DOHH2 (cell line): ENCODE measurements at regions not wholly inside any gene's neighbourhood (a gene's known extent, or its start where the extent isn't known, plus 50 kb on each side); places are given as distances from the start of the nearest gene placed in this dataset.

Experiments used
- H3F3A ChIP-seq: fragments of 200-600 bp; sonication (generic), shearing (Covaris generic); 2 replicates; pipeline ENCODE4 v1.6.0; 2016; ENCODE audit warnings: antibody characterized with exemption, mild to moderate bottlenecking; ENCODE audit not compliant: control insufficient read depth, insufficient read depth
- H3K27ac ChIP-seq: fragments of 200-600 bp; sonication (generic); 2 replicates; pipeline ENCODE4 v1.5.1; 2014; ENCODE audit warnings: low read depth, mild to moderate bottlenecking, low read length, moderate library complexity
- H3K27me3 ChIP-seq: fragments of 200-600 bp; sonication (generic); 2 replicates; pipeline ENCODE4 v1.6.1; 2014; ENCODE audit warnings: mild to moderate bottlenecking, low read length, mixed read lengths; ENCODE audit not compliant: control insufficient read depth
- H3K36me3 ChIP-seq: fragments of 200-600 bp; sonication (generic); 2 replicates; pipeline ENCODE4 v1.6.1; 2014; ENCODE audit warnings: mild to moderate bottlenecking, low read length, moderate library complexity, mixed read lengths; ENCODE audit not compliant: control insufficient read depth
- H3K4me1 ChIP-seq: fragments of 200-600 bp; sonication (generic); 2 replicates; pipeline ENCODE4 v1.6.1; 2014; ENCODE audit warnings: mild to moderate bottlenecking, low read length, mixed read lengths; ENCODE audit not compliant: control insufficient read depth
- H3K4me2 ChIP-seq: fragments of 200-600 bp; sonication (generic); 2 replicates; pipeline ENCODE4 v1.6.0; 2014; ENCODE audit warnings: mild to moderate bottlenecking, low read length, moderate library complexity
- H3K4me3 ChIP-seq: fragments of 200-600 bp; sonication (generic); 2 replicates; pipeline ENCODE4 v1.5.1; 2014; ENCODE audit warnings: mild to moderate bottlenecking, low read length, mixed read lengths
- H3K79me2 ChIP-seq: fragments of 200-600 bp; sonication (generic); 2 replicates; pipeline ENCODE4 v1.6.1; 2014; ENCODE audit warnings: mild to moderate bottlenecking, low read length, mixed read lengths; ENCODE audit not compliant: control insufficient read depth
- H3K9me2 ChIP-seq: fragments of 200-600 bp; sonication (generic); replicated peaks from 2 replicates; pipeline ENCODE4 v1.6.1; 2014; ENCODE audit warnings: mild to moderate bottlenecking, low read length, mixed read lengths; ENCODE audit not compliant: control insufficient read depth
- H3K9me3 ChIP-seq: fragments of 200-600 bp; sonication (generic); 2 replicates; pipeline ENCODE4 v1.6.1; 2014; ENCODE audit warnings: antibody characterized with exemption, low read length, mixed read lengths; ENCODE audit not compliant: control insufficient read depth, insufficient read depth
- H4K20me1 ChIP-seq: fragments of 200-600 bp; sonication (generic); 2 replicates; pipeline ENCODE4 v1.6.0; 2014; ENCODE audit warnings: low read depth, mild to moderate bottlenecking, antibody characterized with exemption, low read length, moderate library complexity; ENCODE audit not compliant: control insufficient read depth, insufficient read depth
- CTCF ChIP-seq: fragments of 200-600 bp; sonication (generic); IDR thresholded peaks from one replicate; pipeline ENCODE4 v1.5.1; 2014; ENCODE audit warnings: antibody characterized with exemption, mild to moderate bottlenecking, low read depth, low read length; ENCODE audit not compliant: poor library complexity, severe bottlenecking
- EZH2phosphoT487 ChIP-seq: fragments of 200-600 bp; sonication (generic); IDR thresholded peaks from 2 replicates; pipeline ENCODE4 v1.6.1; 2017; ENCODE audit warnings: borderline replicate concordance, mild to moderate bottlenecking, antibody characterized with exemption, low read length, moderate library complexity, mixed read lengths

GRCh38 chr4:128371001-128371777 lies 83.6 kb upstream of the PGRMC2 start:
- Histone ChIP-seq H3K4me3 (no peak overlapping the region), H3F3A (no peaks in the 10 kb centered on the region), H3K27me3 (no peaks in the 10 kb centered on the region), H3K79me2 (no peaks in the 10 kb centered on the region), H3K9me3 (0 out of 2 replicates have a peak, but pooled peaks cover 4% of the 10 kb centered on the region), H3K9me2 (no peaks in the 10 kb centered on the region), H3K36me3 (no peaks in the 10 kb centered on the region), H4K20me1 (no peaks in the 10 kb centered on the region), H3K4me2 (no peak overlapping the region), H3K4me1 (no peaks in the 10 kb centered on the region), H3K27ac (no peak overlapping the region)
- TF ChIP-seq EZH2phosphoT487 (no peak), CTCF (no peak)

DNA sequence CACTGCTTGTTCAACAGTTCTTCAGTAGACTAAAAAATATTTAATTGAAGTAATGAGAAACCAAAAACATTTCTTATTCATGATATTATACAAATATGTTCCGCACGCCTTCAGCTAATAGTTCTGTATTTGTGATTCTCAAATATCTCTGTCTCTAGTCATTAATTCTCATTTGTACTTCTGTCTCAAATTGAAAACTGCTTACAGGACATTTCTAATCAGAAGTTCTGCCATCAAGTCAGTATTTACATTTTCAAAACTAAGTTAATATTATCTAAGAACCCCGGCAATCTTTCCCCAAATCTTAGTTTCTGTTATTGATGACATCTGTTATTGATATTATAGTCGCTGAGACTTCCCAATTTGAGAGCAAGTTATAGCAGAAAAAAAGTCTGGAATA lies 78.6 kb upstream of the PGRMC2 start:
- Histone ChIP-seq H3K4me3 (no peak overlapping the region), H3K27me3 (no peaks in the 10 kb centered on the region), H3K9me3 (0 out of 2 replicates have a peak, but pooled peaks cover 4% of the 10 kb centered on the region), H3K27ac (no peak overlapping the region), H3F3A (no peaks in the 10 kb centered on the region), H3K4me1 (no peaks in the 10 kb centered on the region), H3K4me2 (no peak overlapping the region), H3K36me3 (no peaks in the 10 kb centered on the region), H3K79me2 (no peaks in the 10 kb centered on the region), H4K20me1 (no peaks in the 10 kb centered on the region), H3K9me2 (no peaks in the 10 kb centered on the region)
- TF ChIP-seq EZH2phosphoT487 = no peak
- no peak for TF ChIP-seq CTCF

DNA sequence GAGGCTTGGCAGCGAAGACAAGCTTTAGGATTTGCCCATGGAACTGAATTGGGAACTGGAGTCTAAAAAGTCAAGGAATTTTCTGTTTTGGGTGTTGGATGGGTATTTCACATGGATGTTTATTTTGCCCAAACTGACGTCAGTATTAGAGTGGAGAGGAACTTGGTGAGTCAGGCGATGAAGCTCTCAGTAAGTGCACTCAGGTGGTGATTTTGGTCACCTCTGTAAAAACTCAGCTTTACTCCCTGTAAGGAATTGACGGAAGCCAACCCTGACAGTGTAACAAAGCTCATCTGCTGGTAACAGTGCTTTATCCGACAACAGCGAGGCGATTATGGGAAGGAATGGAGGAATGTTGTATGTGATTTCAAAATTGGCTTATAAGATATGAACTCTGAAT lies 77.0 kb upstream of the PGRMC2 start:
- Histone ChIP-seq H4K20me1 (no peaks in the 10 kb centered on the region), H3K27ac (no peak overlapping the region), H3K79me2 (no peaks in the 10 kb centered on the region), H3K4me2 (no peak overlapping the region), H3K4me1 (no peaks in the 10 kb centered on the region), H3K9me2 (no peaks in the 10 kb centered on the region), H3K4me3 (no peak overlapping the region), H3F3A (no peaks in the 10 kb centered on the region), H3K36me3 (no peaks in the 10 kb centered on the region), H3K9me3 (0 out of 2 replicates have a peak, but pooled peaks cover 4% of the 10 kb centered on the region), H3K27me3 (no peaks in the 10 kb centered on the region)
- TF ChIP-seq EZH2phosphoT487 (no peak), CTCF (no peak)
